ENCODE measurements at regions not wholly inside any gene's neighbourhood (a gene's known extent, or its start where the extent isn't known, plus 50 kb on each side); places are given as distances from the start of the nearest gene placed in this dataset.

- Histone ChIP-seq H3K4me2 (ENCODE audit: low read length) (no peak overlapping the region), H2AFZ (ENCODE audit: low read length) (no peak overlapping the region), H3K9me2 (replicated peaks; ENCODE audit: low read length) (no peaks in the 10 kb centered on the region), H3F3A (ENCODE audit: low read length, unreplicated experiment) (no peaks in the 10 kb centered on the region), H3K9ac (ENCODE audit: low read length) (no peak overlapping the region), H3K4me1 (ENCODE audit: insufficient read depth, low read length) (peaks cover 11% of the 10 kb centered on the region), H3K36me3 (ENCODE audit: low read depth, low read length) (no peaks in the 10 kb centered on the region), H3K27ac (ENCODE audit: low read length) (no peak overlapping the region), H3K27me3 (ENCODE audit: low read length) (no peaks in the 10 kb centered on the region), H3K79me2 (ENCODE audit: low read length) (no peaks in the 10 kb centered on the region), H3K9me3 (ENCODE audit: low read length) (no peaks in the 10 kb centered on the region), H4K20me1 (ENCODE audit: low read length) (no peaks in the 10 kb centered on the region), H3K4me3 (ENCODE audit: low read length) (no peak overlapping the region)
- ChIA-PET POLR2A (ENCODE audit: unreplicated experiment) (no interaction called here), CTCF (no interaction called here)
- BruUV-seq (replicated peaks), result no TSS peak
- intact Hi-C loops (cut with micrococcal nuclease), result no loop called here
- TF ChIP-seq EZH2phosphoT487 (IDR thresholded peaks at IDR 0.05; ENCODE audit: borderline replicate concordance, low read length), result no peak
- no peak for TF ChIP-seq EZH2 (IDR thresholded peaks at IDR 0.05; ENCODE audit: low read length, unreplicated experiment)
- no peak for TF ChIP-seq CTCF (conservative IDR thresholded peaks at IDR 0.05; ENCODE audit: low read depth, low read length)
- no peak for DNase-seq
- no peak for ATAC-seq
Observed at GRCh38 chr2:147569426-147569825, 275.4 kb upstream of the ACVR2A start.

GRCh38 chr2:147568109-147568508, 276.7 kb upstream of the ACVR2A start:
- no peaks in the 10 kb centered on the region for H4K20me1 ChIP-seq (ENCODE audit: low read length)
- peaks cover 11% of the 10 kb centered on the region for H3K4me1 ChIP-seq (ENCODE audit: insufficient read depth, low read length)
- ChIA-PET CTCF (no interaction called here), POLR2A (ENCODE audit: unreplicated experiment) (no interaction called here)
- H3F3A ChIP-seq (ENCODE audit: low read length, unreplicated experiment), result no peaks in the 10 kb centered on the region
- H3K4me2 ChIP-seq (ENCODE audit: low read length), result no peak overlapping the region
- DNase-seq (no peak), ATAC-seq (no peak)
- H2AFZ ChIP-seq (ENCODE audit: low read length), result no peak overlapping the region
- no peak overlapping the region for H3K4me3 ChIP-seq (ENCODE audit: low read length)
- H3K9me3 ChIP-seq (ENCODE audit: low read length), result no peaks in the 10 kb centered on the region
- H3K27ac ChIP-seq (ENCODE audit: low read length), result no peak overlapping the region
- no peak overlapping the region for H3K9ac ChIP-seq (ENCODE audit: low read length)
- H3K79me2 ChIP-seq (ENCODE audit: low read length), result no peaks in the 10 kb centered on the region
- intact Hi-C loops (cut with micrococcal nuclease), result no loop called here
- no peaks in the 10 kb centered on the region for H3K27me3 ChIP-seq (ENCODE audit: low read length)
- H3K36me3 ChIP-seq (ENCODE audit: low read depth, low read length), result no peaks in the 10 kb centered on the region
- no peak for TF ChIP-seq CTCF (conservative IDR thresholded peaks at IDR 0.05; ENCODE audit: low read depth, low read length)
- no peak for TF ChIP-seq EZH2phosphoT487 (IDR thresholded peaks at IDR 0.05; ENCODE audit: borderline replicate concordance, low read length)
- no peak for TF ChIP-seq EZH2 (IDR thresholded peaks at IDR 0.05; ENCODE audit: low read length, unreplicated experiment)
- H3K9me2 ChIP-seq (replicated peaks; ENCODE audit: low read length), result no peaks in the 10 kb centered on the region
- no TSS peak for BruUV-seq (replicated peaks)

GRCh38 chr2:147567136-147567535, 277.7 kb upstream of the ACVR2A start:
- TF ChIP-seq EZH2 (IDR thresholded peaks at IDR 0.05; ENCODE audit: low read length, unreplicated experiment) (no peak), CTCF (conservative IDR thresholded peaks at IDR 0.05; ENCODE audit: low read depth, low read length) (no peak), EZH2phosphoT487 (IDR thresholded peaks at IDR 0.05; ENCODE audit: borderline replicate concordance, low read length) (no peak)
- CTCF ChIA-PET, result no interaction called here

More at GRCh38 chr2:147567136-147567535, 277.7 kb upstream of the ACVR2A start:
- Histone ChIP-seq H3K4me2 (ENCODE audit: low read length) (peak overlapping the region; percentile 54), H3K4me3 (ENCODE audit: low read length) (no peak overlapping the region), H2AFZ (ENCODE audit: low read length) (peak overlapping the region; percentile 52), H4K20me1 (ENCODE audit: low read length) (no peaks in the 10 kb centered on the region), H3K79me2 (ENCODE audit: low read length) (no peaks in the 10 kb centered on the region), H3K9me2 (replicated peaks; ENCODE audit: low read length) (no peaks in the 10 kb centered on the region), H3K36me3 (ENCODE audit: low read depth, low read length) (no peaks in the 10 kb centered on the region), H3K4me1 (ENCODE audit: insufficient read depth, low read length) (peaks cover 11% of the 10 kb centered on the region), H3F3A (ENCODE audit: low read length, unreplicated experiment) (no peaks in the 10 kb centered on the region), H3K9ac (ENCODE audit: low read length) (no peak overlapping the region), H3K27ac (ENCODE audit: low read length) (peak overlapping the region; percentile 24), H3K27me3 (ENCODE audit: low read length) (no peaks in the 10 kb centered on the region), H3K9me3 (ENCODE audit: low read length) (no peaks in the 10 kb centered on the region)
- no TSS peak for BruUV-seq (replicated peaks)
- peak; percentile 54 for DNase-seq
- intact Hi-C loops (cut with micrococcal nuclease), result no loop called here
- ATAC-seq, result peak; percentile 85
- POLR2A ChIA-PET (ENCODE audit: unreplicated experiment), result no interaction called here

Data from PC-3 (cell line).